ENCODE measurements at regions not wholly inside any gene's neighbourhood (a gene's known extent, or its start where the extent isn't known, plus 50 kb on each side); places are given as distances from the start of the nearest gene placed in this dataset.
A peak's percentile ranks its signal among the peaks of the same experiment; 100 is the strongest.

DNA sequence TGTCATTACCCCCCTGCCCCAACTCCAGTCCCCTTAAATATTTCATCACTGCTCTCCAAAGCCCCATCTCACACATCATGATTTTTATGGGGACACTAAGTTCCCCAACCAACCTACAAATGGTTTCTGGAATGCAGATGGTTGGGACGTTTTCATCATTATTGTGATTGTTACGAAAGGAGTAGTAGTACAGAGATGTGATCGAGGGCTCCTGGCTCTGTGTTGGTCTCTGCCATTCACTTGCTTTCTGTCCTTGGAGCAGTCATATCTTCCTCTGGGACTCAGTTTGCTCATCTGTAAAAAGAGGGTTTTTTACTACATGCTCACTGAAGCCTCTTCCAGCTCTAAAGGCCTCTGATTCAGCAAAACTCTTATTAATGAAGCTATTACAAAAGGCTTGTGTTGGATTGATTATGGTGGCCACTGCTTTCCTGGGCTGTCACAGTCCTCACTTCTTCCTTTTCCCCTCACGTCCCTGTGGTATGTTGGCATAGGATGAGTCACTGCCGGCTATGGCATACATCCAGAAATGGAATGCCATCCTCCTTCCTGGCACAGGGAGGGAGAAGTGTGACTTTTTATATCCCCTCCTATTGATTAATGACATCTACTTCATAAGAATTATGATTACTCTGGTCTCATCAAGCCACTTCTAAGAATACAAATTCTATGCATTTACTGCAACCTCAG, 593.7 kb downstream of the METTL15 start:
- DNase-seq (ENCODE audit: low read depth in 2 of 2), result peak; percentile 11 to 51
- no peak overlapping the region for H3K4me3 ChIP-seq (replicated peaks in 1 of 2; ENCODE audit: low read depth in 2 of 2, low read length in 2 of 2)
- TF ChIP-seq, protein P1, sequence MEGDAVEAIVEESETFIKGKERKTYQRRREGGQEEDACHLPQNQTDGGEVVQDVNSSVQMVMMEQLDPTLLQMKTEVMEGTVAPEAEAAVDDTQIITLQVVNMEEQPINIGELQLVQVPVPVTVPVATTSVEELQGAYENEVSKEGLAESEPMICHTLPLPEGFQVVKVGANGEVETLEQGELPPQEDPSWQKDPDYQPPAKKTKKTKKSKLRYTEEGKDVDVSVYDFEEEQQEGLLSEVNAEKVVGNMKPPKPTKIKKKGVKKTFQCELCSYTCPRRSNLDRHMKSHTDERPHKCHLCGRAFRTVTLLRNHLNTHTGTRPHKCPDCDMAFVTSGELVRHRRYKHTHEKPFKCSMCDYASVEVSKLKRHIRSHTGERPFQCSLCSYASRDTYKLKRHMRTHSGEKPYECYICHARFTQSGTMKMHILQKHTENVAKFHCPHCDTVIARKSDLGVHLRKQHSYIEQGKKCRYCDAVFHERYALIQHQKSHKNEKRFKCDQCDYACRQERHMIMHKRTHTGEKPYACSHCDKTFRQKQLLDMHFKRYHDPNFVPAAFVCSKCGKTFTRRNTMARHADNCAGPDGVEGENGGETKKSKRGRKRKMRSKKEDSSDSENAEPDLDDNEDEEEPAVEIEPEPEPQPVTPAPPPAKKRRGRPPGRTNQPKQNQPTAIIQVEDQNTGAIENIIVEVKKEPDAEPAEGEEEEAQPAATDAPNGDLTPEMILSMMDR (IDR thresholded peaks at IDR 0.05; ENCODE audit: low read depth, low read length), result no peak

DNA sequence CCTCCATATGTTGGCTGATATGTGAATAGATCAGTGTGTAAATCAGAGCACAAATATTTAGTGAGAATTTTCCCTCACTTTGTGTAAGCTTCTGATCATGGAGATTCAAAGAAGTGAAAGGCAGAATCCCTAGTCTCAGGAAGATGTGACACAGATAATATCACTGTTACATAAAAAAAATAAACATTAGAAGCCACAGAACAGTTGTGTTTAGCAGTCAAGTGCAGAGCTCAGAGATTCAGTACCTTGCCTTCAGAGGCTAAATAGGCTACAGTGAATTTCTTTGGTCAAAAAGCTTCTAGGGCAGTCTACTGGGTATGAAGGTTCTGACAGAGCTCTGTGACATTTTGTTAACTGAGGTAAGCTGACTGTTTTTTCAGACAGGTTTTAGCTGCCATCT, 591.5 kb downstream of the METTL15 start:
- TF ChIP-seq, protein P1 (IDR thresholded peaks at IDR 0.05; ENCODE audit: low read depth, low read length), result no peak
- no peak overlapping the region for H3K4me3 ChIP-seq (replicated peaks in 1 of 2; ENCODE audit: low read depth in 2 of 2, low read length in 2 of 2)
- DNase-seq (ENCODE audit: low read depth in 2 of 2), result no peak

DNA sequence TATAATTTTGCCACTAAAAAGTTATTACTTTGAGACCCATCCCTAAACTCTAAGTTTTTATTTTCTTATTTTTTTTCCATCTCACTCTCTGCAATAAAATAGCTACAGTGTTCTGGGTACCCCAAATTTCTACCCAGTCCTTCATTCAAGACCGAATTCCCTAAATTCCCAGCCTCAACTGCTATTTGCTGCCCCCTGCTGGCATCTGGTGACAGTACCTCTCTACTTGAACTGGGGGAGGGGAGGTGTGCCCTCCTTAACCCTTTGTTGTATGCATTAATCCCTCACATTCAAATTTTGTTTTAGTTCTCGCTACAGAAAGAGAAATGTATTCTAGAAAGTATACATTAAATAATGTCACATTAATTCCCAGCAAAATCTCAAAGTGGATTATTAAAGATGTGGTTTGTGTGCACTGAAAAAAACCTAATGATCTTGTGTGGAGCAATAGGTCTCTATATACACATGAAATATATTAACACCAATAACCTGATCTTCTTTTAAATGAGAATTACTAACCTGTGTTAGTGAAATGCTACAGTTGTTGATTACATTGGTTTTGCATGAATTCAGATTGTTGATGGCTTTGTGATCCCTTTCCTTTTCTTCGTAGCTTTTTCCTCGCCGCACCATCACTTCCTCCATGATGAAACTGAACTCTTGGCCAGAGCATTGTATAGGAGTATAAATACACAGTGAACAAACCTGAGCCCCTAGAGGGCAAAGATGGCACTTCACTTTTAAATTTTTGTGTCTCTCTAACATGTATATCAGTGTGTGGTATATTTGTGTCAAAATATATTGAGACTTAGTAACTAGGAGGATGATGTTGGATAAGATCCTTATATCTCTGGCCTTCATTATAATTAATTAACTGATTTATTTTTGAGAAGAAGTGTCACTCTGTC, 590.0 kb downstream of the METTL15 start:
- TF ChIP-seq, protein P1 (IDR thresholded peaks at IDR 0.05; ENCODE audit: low read depth, low read length), result peak; percentile 86
- peak; percentile 68 to 80 for DNase-seq (ENCODE audit: low read depth in 2 of 2)
- H3K4me3 ChIP-seq (replicated peaks in 1 of 2; ENCODE audit: low read depth in 2 of 2, low read length in 2 of 2), result no peak overlapping the region

DNA sequence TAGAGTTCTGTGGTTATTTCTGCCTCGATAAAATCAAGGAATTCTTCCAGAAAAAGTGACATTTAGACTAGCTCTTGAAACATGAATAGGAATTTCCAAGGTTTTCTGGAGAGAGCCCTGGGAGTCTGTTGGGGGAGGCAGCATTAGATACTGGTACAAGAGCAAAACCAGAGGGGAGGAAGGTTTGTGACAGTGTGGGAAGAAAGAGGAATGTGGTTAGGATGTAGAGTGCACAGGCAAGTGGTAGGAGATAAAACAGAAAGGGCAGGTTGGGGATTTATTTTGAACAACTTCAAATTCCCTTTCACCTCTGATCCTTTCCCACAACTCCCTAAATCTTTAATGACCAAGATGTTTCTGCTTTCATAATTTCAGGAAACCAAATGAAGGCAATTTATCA, 588.4 kb downstream of the METTL15 start:
- no peak for DNase-seq (ENCODE audit: low read depth in 2 of 2)

DNA sequence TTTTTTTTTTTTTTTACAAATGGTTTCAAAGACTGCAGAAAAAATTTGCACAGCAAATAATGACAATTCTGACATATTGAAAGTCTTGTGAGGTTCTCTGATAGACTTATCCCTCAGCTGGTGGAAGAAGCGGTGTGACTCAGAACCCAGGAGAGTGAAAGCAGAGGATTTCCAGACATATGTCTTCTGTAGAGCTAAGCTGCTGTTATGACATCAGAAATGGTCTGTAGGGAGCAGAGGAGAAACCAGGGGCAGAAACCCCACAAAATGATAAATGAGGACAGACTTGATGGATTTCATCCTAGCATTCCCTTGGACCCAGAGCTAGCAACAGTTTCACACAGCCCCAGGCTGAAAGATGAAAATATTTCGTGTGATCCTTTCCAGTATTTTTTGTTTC, 582.6 kb downstream of the METTL15 start:
- peak in 1 of 2 donors; percentile 48 for DNase-seq (ENCODE audit: low read depth in 2 of 2)
- H3K4me3 ChIP-seq (replicated peaks in 1 of 2; ENCODE audit: low read depth in 2 of 2, low read length in 2 of 2), result no peak overlapping the region
- TF ChIP-seq, protein P1 (IDR thresholded peaks at IDR 0.05; ENCODE audit: low read depth, low read length), result no peak

More for the DNA sequence above, 588.4 kb downstream of the METTL15 start:
- TF ChIP-seq, protein P1 (IDR thresholded peaks at IDR 0.05; ENCODE audit: low read depth, low read length), result no peak
- no peak overlapping the region for H3K4me3 ChIP-seq (replicated peaks in 1 of 2; ENCODE audit: low read depth in 2 of 2, low read length in 2 of 2)

DNA sequence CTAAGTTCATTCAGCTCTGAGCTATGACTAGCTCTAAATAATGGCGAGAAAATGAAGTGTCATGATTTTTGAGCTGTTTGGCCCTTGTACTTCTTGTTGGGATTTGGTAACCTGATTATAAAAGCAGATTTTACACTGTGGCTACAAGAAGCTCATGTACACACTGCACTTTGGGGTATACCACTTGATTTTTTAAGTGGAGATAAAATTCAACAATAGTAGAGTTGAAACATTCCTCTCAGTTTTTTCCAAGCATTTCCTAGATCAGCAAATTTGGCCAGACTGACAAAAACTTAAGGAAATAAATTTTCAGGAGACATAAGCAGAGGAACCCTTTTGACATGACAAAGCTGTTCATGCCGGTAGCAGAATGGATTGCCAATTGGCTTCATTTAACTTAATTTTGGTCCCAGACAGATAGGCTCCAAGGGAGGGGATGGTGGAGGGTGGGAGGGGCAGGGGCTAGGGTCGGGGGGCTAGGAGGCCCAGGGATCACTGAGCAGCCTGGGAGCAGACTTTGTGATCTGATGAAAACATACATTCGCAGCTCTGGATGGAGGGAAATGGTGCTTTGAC, 575.9 kb downstream of the METTL15 start:
- TF ChIP-seq, protein P1 (IDR thresholded peaks at IDR 0.05; ENCODE audit: low read depth, low read length), result no peak
- H3K4me3 ChIP-seq (replicated peaks in 1 of 2; ENCODE audit: low read depth in 2 of 2, low read length in 2 of 2), result no peak overlapping the region
- DNase-seq (ENCODE audit: low read depth in 2 of 2), result no peak
